ENCODE measurements at regions not wholly inside any gene's neighbourhood (a gene's known extent, or its start where the extent isn't known, plus 50 kb on each side); places are given as distances from the start of the nearest gene placed in this dataset.

DNA sequence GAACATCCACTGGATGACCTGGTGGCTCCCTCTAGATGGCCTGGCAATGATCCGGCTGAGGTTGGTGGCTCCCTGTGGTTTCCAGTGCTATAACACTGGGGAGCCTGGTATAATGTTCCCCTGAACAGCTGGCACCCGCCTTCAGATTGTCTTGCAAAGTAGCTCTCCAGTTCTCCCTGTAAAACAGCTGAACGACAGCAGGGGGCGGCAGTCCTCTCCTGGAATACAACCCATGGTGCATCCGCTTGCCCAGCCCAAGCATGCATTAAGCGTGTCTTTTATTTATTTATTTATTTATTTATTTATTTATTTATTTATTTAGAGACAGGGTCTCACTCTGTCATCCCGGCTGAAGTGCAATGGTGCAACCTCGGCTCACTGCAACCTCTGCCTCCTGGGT, 258.9 kb downstream of the BUD13 start:
- no peaks in the 10 kb centered on the region for H4K20me1 ChIP-seq (replicated peaks; ENCODE audit: insufficient read depth)
- H3K4me3 ChIP-seq: no peak overlapping the region
- peak; percentile 57 to 82 for TF ChIP-seq CTCF (conservative IDR thresholded peaks at IDR 0.05; ENCODE audit: low read depth in 2 of 2)
- no peak for TF ChIP-seq EZH2 (IDR thresholded peaks at IDR 0.05; ENCODE audit: low read depth, unreplicated experiment)
- no peaks in the 10 kb centered on the region for H3K27me3 ChIP-seq (ENCODE audit: insufficient read depth)
- peaks cover 9% of the 10 kb centered on the region for H3K4me1 ChIP-seq (ENCODE audit: insufficient read depth)
- Mint-ChIP-seq H3K4me3 (no peak overlapping the region), H3K27me3 (ENCODE audit: insufficient read depth, low read depth, poor library complexity) (peaks cover 16% of the 10 kb centered on the region), H3K36me3 (ENCODE audit: low read depth) (no peaks in the 10 kb centered on the region), H3K4me1 (peaks cover 25% of the 10 kb centered on the region), H3K9me3 (no peaks in the 10 kb centered on the region), H3K27ac (no peak overlapping the region)
- H3K9me2 ChIP-seq (ENCODE audit: insufficient read depth): no peaks in the 10 kb centered on the region
- H3K4me2 ChIP-seq: no peak overlapping the region
- no peaks in the 10 kb centered on the region for H3K36me3 ChIP-seq (ENCODE audit: insufficient read depth)
- peak; percentile 81 for ATAC-seq
- no peak overlapping the region for H3K27ac ChIP-seq (ENCODE audit: low read depth)
- no peak overlapping the region for H2AFZ ChIP-seq
- no peaks in the 10 kb centered on the region for H3K79me2 ChIP-seq (replicated peaks; ENCODE audit: insufficient read depth)
- H3F3A ChIP-seq (replicated peaks; ENCODE audit: low read depth): no peaks in the 10 kb centered on the region
- peak; percentile 83 for DNase-seq (ENCODE audit: low spot score)

GRCh38 chr11:116513278-116513823, 259.4 kb downstream of the BUD13 start:
- no peak overlapping the region for H3K4me3 Mint-ChIP-seq
- ATAC-seq (no peak), DNase-seq (ENCODE audit: low spot score) (no peak)
- H3K27me3 ChIP-seq (ENCODE audit: insufficient read depth): no peaks in the 10 kb centered on the region
- H3K9me3 Mint-ChIP-seq: no peaks in the 10 kb centered on the region
- H3K36me3 Mint-ChIP-seq (ENCODE audit: low read depth): no peaks in the 10 kb centered on the region
- no peaks in the 10 kb centered on the region for H3K79me2 ChIP-seq (replicated peaks; ENCODE audit: insufficient read depth)
- H3F3A ChIP-seq (replicated peaks; ENCODE audit: low read depth): no peaks in the 10 kb centered on the region
- H3K27me3 Mint-ChIP-seq (ENCODE audit: insufficient read depth, low read depth, poor library complexity): peaks cover 16% of the 10 kb centered on the region
- no peaks in the 10 kb centered on the region for H3K9me2 ChIP-seq (ENCODE audit: insufficient read depth)
- H3K4me1 ChIP-seq (ENCODE audit: insufficient read depth): peaks cover 9% of the 10 kb centered on the region
- H3K4me3 ChIP-seq: no peak overlapping the region
- no peak overlapping the region for H3K4me2 ChIP-seq
- no peak overlapping the region for H3K27ac ChIP-seq (ENCODE audit: low read depth)
- no peaks in the 10 kb centered on the region for H4K20me1 ChIP-seq (replicated peaks; ENCODE audit: insufficient read depth)
- no peaks in the 10 kb centered on the region for H3K36me3 ChIP-seq (ENCODE audit: insufficient read depth)
- H3K4me1 Mint-ChIP-seq: peaks cover 25% of the 10 kb centered on the region
- H2AFZ ChIP-seq: no peak overlapping the region
- no peak overlapping the region for H3K27ac Mint-ChIP-seq
- no peak for TF ChIP-seq STAT1 (IDR thresholded peaks at IDR 0.05; ENCODE audit: unreplicated experiment)
- no peak for TF ChIP-seq ZNF462 (CRISPR knock-in tag; IDR thresholded peaks at IDR 0.05)
- TF ChIP-seq EZH2 (IDR thresholded peaks at IDR 0.05; ENCODE audit: low read depth, unreplicated experiment): no peak
- TF ChIP-seq CREB1 (CRISPR knock-in tag; IDR thresholded peaks at IDR 0.05; ENCODE audit: low read depth): no peak
- TF ChIP-seq ETS1 (IDR thresholded peaks at IDR 0.05): no peak
- TF ChIP-seq EZH2phosphoT487 (IDR thresholded peaks at IDR 0.05; ENCODE audit: unreplicated experiment): no peak
- TF ChIP-seq ZNF331 (CRISPR knock-in tag; IDR thresholded peaks at IDR 0.05; ENCODE audit: low read depth): no peak
- TF ChIP-seq, protein P1, sequence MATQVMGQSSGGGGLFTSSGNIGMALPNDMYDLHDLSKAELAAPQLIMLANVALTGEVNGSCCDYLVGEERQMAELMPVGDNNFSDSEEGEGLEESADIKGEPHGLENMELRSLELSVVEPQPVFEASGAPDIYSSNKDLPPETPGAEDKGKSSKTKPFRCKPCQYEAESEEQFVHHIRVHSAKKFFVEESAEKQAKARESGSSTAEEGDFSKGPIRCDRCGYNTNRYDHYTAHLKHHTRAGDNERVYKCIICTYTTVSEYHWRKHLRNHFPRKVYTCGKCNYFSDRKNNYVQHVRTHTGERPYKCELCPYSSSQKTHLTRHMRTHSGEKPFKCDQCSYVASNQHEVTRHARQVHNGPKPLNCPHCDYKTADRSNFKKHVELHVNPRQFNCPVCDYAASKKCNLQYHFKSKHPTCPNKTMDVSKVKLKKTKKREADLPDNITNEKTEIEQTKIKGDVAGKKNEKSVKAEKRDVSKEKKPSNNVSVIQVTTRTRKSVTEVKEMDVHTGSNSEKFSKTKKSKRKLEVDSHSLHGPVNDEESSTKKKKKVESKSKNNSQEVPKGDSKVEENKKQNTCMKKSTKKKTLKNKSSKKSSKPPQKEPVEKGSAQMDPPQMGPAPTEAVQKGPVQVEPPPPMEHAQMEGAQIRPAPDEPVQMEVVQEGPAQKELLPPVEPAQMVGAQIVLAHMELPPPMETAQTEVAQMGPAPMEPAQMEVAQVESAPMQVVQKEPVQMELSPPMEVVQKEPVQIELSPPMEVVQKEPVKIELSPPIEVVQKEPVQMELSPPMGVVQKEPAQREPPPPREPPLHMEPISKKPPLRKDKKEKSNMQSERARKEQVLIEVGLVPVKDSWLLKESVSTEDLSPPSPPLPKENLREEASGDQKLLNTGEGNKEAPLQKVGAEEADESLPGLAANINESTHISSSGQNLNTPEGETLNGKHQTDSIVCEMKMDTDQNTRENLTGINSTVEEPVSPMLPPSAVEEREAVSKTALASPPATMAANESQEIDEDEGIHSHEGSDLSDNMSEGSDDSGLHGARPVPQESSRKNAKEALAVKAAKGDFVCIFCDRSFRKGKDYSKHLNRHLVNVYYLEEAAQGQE (IDR thresholded peaks at IDR 0.05; ENCODE audit: unreplicated experiment): no peak
